ENCODE measurements at regions not wholly inside any gene's neighbourhood (a gene's known extent, or its start where the extent isn't known, plus 50 kb on each side); places are given as distances from the start of the nearest gene placed in this dataset.

- DNase-seq: no peak
- no peak overlapping the region for H3K4me3 ChIP-seq (ENCODE audit: low read depth, low read length)
- POLR2A ChIA-PET: no interaction called here
- H3K36me3 Mint-ChIP-seq (ENCODE audit: insufficient read depth, unreplicated experiment): no peaks in the 10 kb centered on the region
- H3K27ac Mint-ChIP-seq (ENCODE audit: unreplicated experiment): no peak overlapping the region
- CTCF ChIA-PET: no interaction called here
- no TSS peak for BruUV-seq (replicated peaks)
- intact Hi-C loops (cut with micrococcal nuclease; ENCODE audit: unreplicated experiment): no loop called here
- TF ChIP-seq CTCF (IDR thresholded peaks at IDR 0.05; ENCODE audit: insufficient read depth in 1 of 2, low read depth in 1 of 2, low read length in 1 of 2, severe bottlenecking in 1 of 2, unreplicated experiment in 1 of 2): no peak
- peaks cover 8% of the 10 kb centered on the region for H3K27me3 Mint-ChIP-seq (ENCODE audit: insufficient read depth, unreplicated experiment)
- no peaks in the 10 kb centered on the region for H3K4me1 ChIP-seq
- no peaks in the 10 kb centered on the region for H3K9me3 ChIP-seq
- no peaks in the 10 kb centered on the region for H3K27me3 ChIP-seq (replicated peaks; ENCODE audit: control insufficient read depth, insufficient read depth, low read length)
- no peaks in the 10 kb centered on the region for H3K9me3 Mint-ChIP-seq (ENCODE audit: unreplicated experiment)
- H3K4me3 Mint-ChIP-seq (ENCODE audit: unreplicated experiment): no peak overlapping the region
- H3K36me3 ChIP-seq (ENCODE audit: control insufficient read depth, insufficient read depth, low read length): no peaks in the 10 kb centered on the region
- H3K4me1 Mint-ChIP-seq (ENCODE audit: low read depth, unreplicated experiment): no peaks in the 10 kb centered on the region
Observed at GRCh38 chr2:236350426-236350825, 86.2 kb upstream of the ASB18 start.

- H3K4me1 ChIP-seq: no peaks in the 10 kb centered on the region
- H3K9me3 ChIP-seq: no peaks in the 10 kb centered on the region
- Mint-ChIP-seq H3K27ac (ENCODE audit: unreplicated experiment) (no peak overlapping the region), H3K27me3 (ENCODE audit: insufficient read depth, unreplicated experiment) (peaks cover 6% of the 10 kb centered on the region), H3K36me3 (ENCODE audit: insufficient read depth, unreplicated experiment) (no peaks in the 10 kb centered on the region), H3K9me3 (ENCODE audit: unreplicated experiment) (no peaks in the 10 kb centered on the region), H3K4me1 (ENCODE audit: low read depth, unreplicated experiment) (no peaks in the 10 kb centered on the region), H3K4me3 (ENCODE audit: unreplicated experiment) (no peak overlapping the region)
- H3K36me3 ChIP-seq (ENCODE audit: control insufficient read depth, insufficient read depth, low read length): no peaks in the 10 kb centered on the region
- POLR2A ChIA-PET: no interaction called here
- CTCF ChIA-PET: interaction anchor here (0.6 kb wide), 1 partner anchor 211 kb away, joined by 3 read pairs; no protein-coding TSS in a partner anchor
- H3K4me3 ChIP-seq (ENCODE audit: low read depth, low read length): no peak overlapping the region
- H3K27me3 ChIP-seq (replicated peaks; ENCODE audit: control insufficient read depth, insufficient read depth, low read length): no peaks in the 10 kb centered on the region
- intact Hi-C loops (cut with micrococcal nuclease; ENCODE audit: unreplicated experiment): no loop called here
- BruUV-seq (replicated peaks): no TSS peak
- no peak for DNase-seq
- TF ChIP-seq CTCF (IDR thresholded peaks at IDR 0.05; ENCODE audit: insufficient read depth in 1 of 2, low read depth in 1 of 2, low read length in 1 of 2, severe bottlenecking in 1 of 2, unreplicated experiment in 1 of 2): no peak
Observed at GRCh38 chr2:236351966-236352525, 87.8 kb upstream of the ASB18 start.

GRCh38 chr2:236352761-236353593, 88.8 kb upstream of the ASB18 start:
- DNase-seq: no peak
- no peaks in the 10 kb centered on the region for H3K36me3 Mint-ChIP-seq (ENCODE audit: insufficient read depth, unreplicated experiment)
- Histone ChIP-seq H3K36me3 (ENCODE audit: control insufficient read depth, insufficient read depth, low read length) (no peaks in the 10 kb centered on the region), H3K4me3 (ENCODE audit: low read depth, low read length) (no peak overlapping the region), H3K9me3 (no peaks in the 10 kb centered on the region), H3K27me3 (replicated peaks; ENCODE audit: control insufficient read depth, insufficient read depth, low read length) (no peaks in the 10 kb centered on the region), H3K4me1 (no peaks in the 10 kb centered on the region)
- no peaks in the 10 kb centered on the region for H3K4me1 Mint-ChIP-seq (ENCODE audit: low read depth, unreplicated experiment)
- no peak overlapping the region for H3K27ac Mint-ChIP-seq (ENCODE audit: unreplicated experiment)
- POLR2A ChIA-PET: no interaction called here
- TF ChIP-seq CTCF (IDR thresholded peaks at IDR 0.05; ENCODE audit: insufficient read depth in 1 of 2, low read depth in 1 of 2, low read length in 1 of 2, severe bottlenecking in 1 of 2, unreplicated experiment in 1 of 2): peak; percentile 44 to 64
- intact Hi-C loops (cut with micrococcal nuclease; ENCODE audit: unreplicated experiment): loop anchor here (1.0 kb wide), 2 partner anchors 216 to 707 kb away; partner anchors contain the start of gene ACKR3
- CTCF ChIA-PET: interaction anchor here (0.7 to 0.9 kb wide), 2 partner anchors 216 to 1273 kb away, joined by 3 read pairs; no protein-coding TSS in a partner anchor
- H3K27me3 Mint-ChIP-seq (ENCODE audit: insufficient read depth, unreplicated experiment): peaks cover 5% of the 10 kb centered on the region
- H3K4me3 Mint-ChIP-seq (ENCODE audit: unreplicated experiment): no peak overlapping the region
- BruUV-seq (replicated peaks): no TSS peak
- no peaks in the 10 kb centered on the region for H3K9me3 Mint-ChIP-seq (ENCODE audit: unreplicated experiment)
